Stimulated activated naive CD8-positive, alpha-beta T cell treated with anti-CD3 and anti-CD28 coated beads, Interleukin-15, amount 100 ng/mL, for 72 hours (primary cell): ENCODE measurements at regions not wholly inside any gene's neighbourhood (a gene's known extent, or its start where the extent isn't known, plus 50 kb on each side); places are given as distances from the start of the nearest gene placed in this dataset.
"Not testable (repeated sequence)": the region's sequence is repeated elsewhere in the genome, so short reads cannot be mapped to it uniquely, and the experiment has no call there.

ENCODE experiments used
- ATAC-seq: fragments of 150-1000 bp; cut with Tn5 transposase; 2 replicates; pipeline ENCODE4 v1.10.0; 2021; ENCODE audit warnings: mild to moderate bottlenecking, moderate library complexity
- DNase-seq, 2 donors: peaks; one replicate each; pipeline ENCODE4 v3.0.0; 2021 to 2022
- H3K27ac Mint-ChIP-seq, 2 donors: one replicate each; pipeline ENCODE4 v1.8.0; 2022; ENCODE audit warnings: mild to moderate bottlenecking in 2 of 2, mixed read lengths in 2 of 2, moderate library complexity in 2 of 2
- H3K27me3 Mint-ChIP-seq: one replicate; pipeline ENCODE4 v1.8.0; 2022; ENCODE audit warnings: mixed read lengths
- H3K4me1 Mint-ChIP-seq: one replicate; pipeline ENCODE4 v1.8.0; 2022; ENCODE audit warnings: mild to moderate bottlenecking, mixed read lengths
- H3K4me3 Mint-ChIP-seq, 2 donors: one replicate each; pipeline ENCODE4 v1.8.0; 2022; ENCODE audit warnings: mild to moderate bottlenecking in 2 of 2, mixed read lengths in 2 of 2, moderate library complexity in 1 of 2
- H3K9me3 Mint-ChIP-seq, 2 donors: one replicate each; pipeline ENCODE4 v1.8.0; 2022; ENCODE audit warnings: mixed read lengths in 2 of 2

DNA sequence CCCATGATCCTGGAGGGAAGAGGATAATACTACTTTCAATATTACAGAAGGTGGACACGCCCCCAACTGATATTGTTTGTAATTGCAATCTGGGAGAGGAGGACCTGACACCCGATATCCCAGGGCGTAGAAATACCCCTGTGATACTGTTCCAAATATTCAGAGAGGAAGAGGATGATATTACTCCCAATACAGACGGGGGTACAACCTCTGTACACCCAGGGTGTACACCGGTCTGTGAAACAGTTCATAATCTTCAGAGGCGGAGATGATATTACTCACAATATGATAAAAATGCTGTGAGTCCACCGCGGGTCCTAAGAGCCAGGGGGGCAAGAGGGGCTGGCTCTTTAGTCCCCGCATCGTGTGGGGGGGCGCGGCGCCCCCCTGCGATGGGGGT, 57.2 kb upstream of the ALDH3B2 start:
- H3K27ac Mint-ChIP-seq, result peak overlapping the region; percentile 76 to 78

GRCh38 chr11:67728163-67728571, 53.7 kb upstream of the ALDH3B2 start:
- peaks cover 31% of the 10 kb centered on the region for H3K4me1 Mint-ChIP-seq
- not testable (repeated sequence) for ATAC-seq, DNase-seq, H3K9me3 Mint-ChIP-seq, H3K4me3 Mint-ChIP-seq
- peaks cover 20% of the 10 kb centered on the region for H3K27me3 Mint-ChIP-seq
- peak overlapping the region in 1 of 2 donors; percentile 5 for H3K27ac Mint-ChIP-seq

More for the DNA sequence above, 57.2 kb upstream of the ALDH3B2 start:
- Mint-ChIP-seq H3K4me3 (peak overlapping the region; percentile 78 to 83), H3K9me3 (no peaks in the 10 kb centered on the region), H3K4me1 (peaks cover 31% of the 10 kb centered on the region), H3K27me3 (peaks cover 33% of the 10 kb centered on the region)
- DNase-seq (no peak), ATAC-seq (peak; percentile 46)

GRCh38 chr11:67727066-67728040, 52.9 kb upstream of the ALDH3B2 start:
- peak overlapping the region; percentile 14 to 47 for H3K27ac Mint-ChIP-seq

More at GRCh38 chr11:67727066-67728040, 52.9 kb upstream of the ALDH3B2 start:
- peak in 1 of 2 donors; percentile 70 for DNase-seq
- not testable (repeated sequence) for H3K9me3 Mint-ChIP-seq, ATAC-seq
- peak overlapping the region; percentile 1 to 29 for H3K4me3 Mint-ChIP-seq
- H3K4me1 Mint-ChIP-seq, result peaks cover 31% of the 10 kb centered on the region
- H3K27me3 Mint-ChIP-seq, result peaks cover 20% of the 10 kb centered on the region
